ENCODE measurements at regions not wholly inside any gene's neighbourhood (a gene's known extent, or its start where the extent isn't known, plus 50 kb on each side); places are given as distances from the start of the nearest gene placed in this dataset.

GRCh38 chr3:27923349-27924068 is 201.4 kb upstream of the EOMES start:
- TF ChIP-seq, protein P1, sequence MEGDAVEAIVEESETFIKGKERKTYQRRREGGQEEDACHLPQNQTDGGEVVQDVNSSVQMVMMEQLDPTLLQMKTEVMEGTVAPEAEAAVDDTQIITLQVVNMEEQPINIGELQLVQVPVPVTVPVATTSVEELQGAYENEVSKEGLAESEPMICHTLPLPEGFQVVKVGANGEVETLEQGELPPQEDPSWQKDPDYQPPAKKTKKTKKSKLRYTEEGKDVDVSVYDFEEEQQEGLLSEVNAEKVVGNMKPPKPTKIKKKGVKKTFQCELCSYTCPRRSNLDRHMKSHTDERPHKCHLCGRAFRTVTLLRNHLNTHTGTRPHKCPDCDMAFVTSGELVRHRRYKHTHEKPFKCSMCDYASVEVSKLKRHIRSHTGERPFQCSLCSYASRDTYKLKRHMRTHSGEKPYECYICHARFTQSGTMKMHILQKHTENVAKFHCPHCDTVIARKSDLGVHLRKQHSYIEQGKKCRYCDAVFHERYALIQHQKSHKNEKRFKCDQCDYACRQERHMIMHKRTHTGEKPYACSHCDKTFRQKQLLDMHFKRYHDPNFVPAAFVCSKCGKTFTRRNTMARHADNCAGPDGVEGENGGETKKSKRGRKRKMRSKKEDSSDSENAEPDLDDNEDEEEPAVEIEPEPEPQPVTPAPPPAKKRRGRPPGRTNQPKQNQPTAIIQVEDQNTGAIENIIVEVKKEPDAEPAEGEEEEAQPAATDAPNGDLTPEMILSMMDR (conservative IDR thresholded peaks at IDR 0.05; ENCODE audit: low read depth), result no peak
- ChIA-PET POLR2A (ENCODE audit: low non-redundant PET) (no interaction called here), CTCF (interaction anchor here (0.7 kb wide), 1 partner anchor 48 kb away, joined by 4 read pairs; no protein-coding TSS in a partner anchor)
- DNase-seq (ENCODE audit: low spot score), result no peak
- no peak overlapping the region for H3K27ac ChIP-seq

DNA sequence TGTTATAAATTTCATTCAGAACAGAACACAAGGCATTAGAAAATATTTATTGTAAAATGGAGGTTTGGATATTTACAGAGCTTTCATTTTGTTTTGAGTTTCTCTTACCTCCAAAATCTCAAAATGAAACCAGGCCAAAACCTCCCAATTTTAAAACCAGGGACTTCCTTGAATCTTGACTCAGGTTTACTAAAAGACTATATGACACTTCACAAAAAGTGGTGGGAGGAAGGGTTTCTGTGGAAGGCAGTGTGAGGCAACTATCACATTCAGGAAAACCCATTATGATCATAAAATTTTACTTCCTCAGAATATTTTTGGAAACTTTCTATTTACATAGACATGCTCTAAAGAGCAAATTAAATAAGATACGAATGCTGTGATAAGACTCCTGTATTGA is 205.8 kb upstream of the EOMES start:
- TF ChIP-seq, protein P1 (conservative IDR thresholded peaks at IDR 0.05; ENCODE audit: low read depth), result no peak
- H3K27ac ChIP-seq, result no peak overlapping the region
- CTCF ChIA-PET, result no interaction called here
- POLR2A ChIA-PET (ENCODE audit: low non-redundant PET), result no interaction called here
- no peak for DNase-seq (ENCODE audit: low spot score)

GRCh38 chr3:27930052-27930602 is 208.0 kb upstream of the EOMES start:
- CTCF ChIA-PET, result interaction anchor here (0.6 kb wide), 1 partner anchor 325 kb away, joined by 3 read pairs; no protein-coding TSS in a partner anchor
- TF ChIP-seq, protein P1 (conservative IDR thresholded peaks at IDR 0.05; ENCODE audit: low read depth), result no peak
- DNase-seq (ENCODE audit: low spot score), result no peak
- POLR2A ChIA-PET (ENCODE audit: low non-redundant PET), result no interaction called here
- H3K27ac ChIP-seq, result no peak overlapping the region

GRCh38 chr3:27935492-27935891 is 213.4 kb upstream of the EOMES start:
- ChIA-PET POLR2A (ENCODE audit: low non-redundant PET) (no interaction called here), CTCF (interaction anchor here (0.7 kb wide), 1 partner anchor 308 kb away, joined by 3 read pairs; no protein-coding TSS in a partner anchor)
- H3K27ac ChIP-seq, result no peak overlapping the region
- no peak for DNase-seq (ENCODE audit: low spot score)
- TF ChIP-seq, protein P1 (conservative IDR thresholded peaks at IDR 0.05; ENCODE audit: low read depth), result no peak

DNA sequence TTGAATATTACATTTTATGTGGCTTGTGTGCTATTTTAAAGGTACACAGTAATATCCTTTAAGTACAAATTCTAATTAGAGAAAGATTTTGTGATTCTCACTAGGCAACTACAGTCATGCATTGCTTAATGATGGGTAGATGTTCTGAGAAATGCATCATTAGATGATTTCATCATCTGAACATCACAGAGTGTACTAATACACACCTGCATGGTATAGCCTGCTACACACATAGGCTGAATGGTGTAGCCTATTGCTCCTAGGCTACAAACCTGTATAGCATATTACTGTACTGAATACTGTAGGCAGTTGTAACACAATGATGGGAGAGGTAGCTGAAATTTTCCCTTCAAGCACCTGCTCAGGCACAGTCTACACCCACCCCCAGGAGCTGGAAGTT is 217.4 kb upstream of the EOMES start:
- TF ChIP-seq, protein P1 (conservative IDR thresholded peaks at IDR 0.05; ENCODE audit: low read depth), result no peak
- POLR2A ChIA-PET (ENCODE audit: low non-redundant PET), result no interaction called here
- CTCF ChIA-PET, result no interaction called here

DNA sequence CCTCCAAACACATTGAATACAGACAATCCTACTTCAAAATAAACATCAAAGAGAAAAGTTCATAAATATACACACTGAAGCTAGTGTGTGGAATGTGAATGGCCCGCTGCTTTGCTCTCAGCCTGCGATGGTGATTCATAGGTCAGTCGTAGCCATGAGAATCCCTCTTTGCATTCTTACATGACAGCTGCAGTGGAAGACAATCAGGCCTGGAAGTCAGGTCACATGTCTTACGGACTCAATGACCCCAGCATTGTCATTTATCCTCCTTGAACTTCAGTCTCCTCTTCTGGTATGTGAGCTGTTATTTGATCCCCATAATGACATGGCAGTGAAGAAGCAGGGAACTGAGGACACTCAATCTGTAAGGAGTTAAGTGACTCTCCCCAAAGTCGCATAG is 217.8 kb upstream of the EOMES start:
- ChIA-PET CTCF (interaction anchor here (0.6 kb wide), 1 partner anchor 203 kb away, joined by 7 read pairs; no protein-coding TSS in a partner anchor), POLR2A (ENCODE audit: low non-redundant PET) (no interaction called here)
- DNase-seq (ENCODE audit: low spot score), result peak; percentile 1
- TF ChIP-seq, protein P1 (conservative IDR thresholded peaks at IDR 0.05; ENCODE audit: low read depth), result no peak
- no peak overlapping the region for H3K27ac ChIP-seq

More for the DNA sequence above, 217.4 kb upstream of the EOMES start:
- DNase-seq (ENCODE audit: low spot score), result no peak
- no peak overlapping the region for H3K27ac ChIP-seq

Data from RWPE1 (cell line).